Tibial artery (tissue), 4 donors: ENCODE measurements at regions not wholly inside any gene's neighbourhood (a gene's known extent, or its start where the extent isn't known, plus 50 kb on each side); places are given as distances from the start of the nearest gene placed in this dataset.

ENCODE experiments used
- DNase-seq, 2 donors: peaks; one replicate each; pipeline ENCODE4 v3.0.0-alpha.2; 2019
- H3K27ac ChIP-seq, 2 donors: fragments of 200-600 bp; sonication (generic) in 1 of 2; 1 replicate in 1 of 2; 2 replicates in 1 of 2; pipeline ENCODE4 v1.5.1; 2018 to 2019; ENCODE audit warnings: mild to moderate bottlenecking in 1 of 2
- H3K27me3 ChIP-seq, 2 donors: fragments of 200-600 bp; sonication (generic) in 1 of 2; one replicate each; pipeline versions ENCODE4 v1.5.1 to v1.6.0; 2016 to 2019
- H3K36me3 ChIP-seq, 3 donors: fragments of 200-600 bp; sonication (generic) in 2 of 3; one replicate each; pipeline ENCODE4 v1.5.1; 2016 to 2019; ENCODE audit warnings: mild to moderate bottlenecking in 2 of 3
- H3K4me1 ChIP-seq, 4 donors: fragments of 200-600 bp; sonication (generic) in 2 of 4; 1 replicate in 3 of 4; 2 replicates in 1 of 4; pipeline ENCODE4 v1.5.1; 2016 to 2019
- H3K4me3 ChIP-seq, 2 donors: fragments of 200-600 bp; sonication (generic) in 1 of 2; 1 replicate in 1 of 2; 2 replicates in 1 of 2; pipeline ENCODE4 v1.5.1; 2018 to 2019; ENCODE audit warnings: mild to moderate bottlenecking in 2 of 2
- H3K9me3 ChIP-seq, 3 donors: fragments of 200-600 bp; sonication (generic) in 1 of 3; one replicate each; pipeline ENCODE4 v1.5.1; 2016 to 2019
- intact Hi-C: fragments of 100-400 bp; cut with DNase I; formaldehyde crosslinking; loops from one replicate; pipeline ENCODE4 v1.15.0; 2023; ENCODE audit warnings: low total_unique reads
- TF ChIP-seq, protein P1 (sequence below), 2 experiments: fragments of 200-600 bp in 1 of 2; fragments of 450-650 bp in 1 of 2; IDR thresholded peaks; one replicate each; pipeline ENCODE4 v1.5.1; 2017 to 2019; ENCODE audit warnings: antibody characterized with exemption in 2 of 2, mild to moderate bottlenecking in 1 of 2, moderate library complexity in 1 of 2

DNA sequence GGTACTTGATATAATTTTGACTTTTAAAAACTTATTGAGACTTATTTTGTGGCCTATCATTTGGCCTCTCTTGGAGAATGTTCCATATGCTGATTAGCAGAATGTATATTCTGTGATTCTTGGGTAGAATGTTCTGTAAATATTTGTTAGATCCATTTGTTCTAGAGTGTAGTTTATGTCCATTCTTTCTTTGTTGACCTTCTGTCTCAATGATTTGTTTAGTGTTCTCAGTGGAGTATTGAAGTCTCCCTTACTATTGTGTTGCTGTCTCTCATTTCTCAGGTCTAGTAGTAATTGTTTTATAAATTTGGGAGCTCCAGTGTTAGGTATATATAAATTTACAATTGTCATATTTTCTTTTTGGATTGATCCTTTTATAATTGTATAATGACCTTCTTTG lies 349.6 kb upstream of the CWC22 start:
- TF ChIP-seq, protein P1, sequence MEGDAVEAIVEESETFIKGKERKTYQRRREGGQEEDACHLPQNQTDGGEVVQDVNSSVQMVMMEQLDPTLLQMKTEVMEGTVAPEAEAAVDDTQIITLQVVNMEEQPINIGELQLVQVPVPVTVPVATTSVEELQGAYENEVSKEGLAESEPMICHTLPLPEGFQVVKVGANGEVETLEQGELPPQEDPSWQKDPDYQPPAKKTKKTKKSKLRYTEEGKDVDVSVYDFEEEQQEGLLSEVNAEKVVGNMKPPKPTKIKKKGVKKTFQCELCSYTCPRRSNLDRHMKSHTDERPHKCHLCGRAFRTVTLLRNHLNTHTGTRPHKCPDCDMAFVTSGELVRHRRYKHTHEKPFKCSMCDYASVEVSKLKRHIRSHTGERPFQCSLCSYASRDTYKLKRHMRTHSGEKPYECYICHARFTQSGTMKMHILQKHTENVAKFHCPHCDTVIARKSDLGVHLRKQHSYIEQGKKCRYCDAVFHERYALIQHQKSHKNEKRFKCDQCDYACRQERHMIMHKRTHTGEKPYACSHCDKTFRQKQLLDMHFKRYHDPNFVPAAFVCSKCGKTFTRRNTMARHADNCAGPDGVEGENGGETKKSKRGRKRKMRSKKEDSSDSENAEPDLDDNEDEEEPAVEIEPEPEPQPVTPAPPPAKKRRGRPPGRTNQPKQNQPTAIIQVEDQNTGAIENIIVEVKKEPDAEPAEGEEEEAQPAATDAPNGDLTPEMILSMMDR (IDR thresholded peaks at IDR 0.05) = no peak
- Histone ChIP-seq H3K9me3 (no peaks in the 10 kb centered on the region), H3K4me3 (no peak overlapping the region), H3K4me1 (no peaks in the 10 kb centered on the region), H3K27me3 (no peaks in the 10 kb centered on the region), H3K36me3 (no peaks in the 10 kb centered on the region), H3K27ac (no peak overlapping the region)
- DNase-seq = no peak
- intact Hi-C loops = no loop called here

DNA sequence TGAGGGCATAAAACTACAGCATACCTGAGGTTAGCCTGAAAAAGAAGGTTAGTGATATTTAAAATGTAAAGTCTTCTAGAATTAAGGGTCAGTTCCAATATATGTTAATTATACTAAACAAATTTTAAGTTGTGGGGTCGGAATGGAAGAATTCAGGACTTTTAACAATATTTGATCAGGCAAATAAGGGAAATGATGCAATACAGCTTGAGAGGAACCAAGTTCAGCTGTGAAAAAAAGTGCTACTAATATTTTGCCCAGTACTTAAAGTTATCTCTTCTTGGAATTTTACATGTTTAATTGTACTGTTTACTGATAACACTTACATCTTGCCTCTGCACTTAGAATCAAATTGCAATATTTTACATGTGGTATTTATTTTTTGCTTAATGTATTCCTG lies 345.5 kb upstream of the CWC22 start:
- TF ChIP-seq, protein P1 (IDR thresholded peaks at IDR 0.05) = no peak
- Histone ChIP-seq H3K4me1 (no peaks in the 10 kb centered on the region), H3K4me3 (no peak overlapping the region), H3K36me3 (no peaks in the 10 kb centered on the region), H3K27me3 (no peaks in the 10 kb centered on the region), H3K27ac (no peak overlapping the region), H3K9me3 (no peaks in the 10 kb centered on the region)
- intact Hi-C loops = no loop called here
- no peak for DNase-seq

DNA sequence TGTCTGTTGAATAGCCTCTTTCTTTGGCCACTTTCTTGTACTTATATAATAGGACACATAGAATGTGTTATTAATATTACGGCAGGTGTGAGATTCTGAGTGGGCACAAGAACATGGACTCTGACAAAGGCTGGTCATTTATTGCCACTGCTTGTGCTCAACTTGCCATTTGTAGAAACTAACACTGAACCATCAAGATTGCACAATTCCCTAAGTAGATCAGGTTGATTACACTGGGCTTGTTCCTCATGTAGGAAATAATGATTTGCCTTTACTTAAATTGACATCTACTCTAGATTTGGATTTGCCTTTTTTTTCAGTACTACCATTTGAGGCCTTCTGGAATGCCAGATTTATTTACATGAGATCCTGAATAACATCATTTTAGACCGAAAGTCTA lies 342.7 kb upstream of the CWC22 start:
- TF ChIP-seq, protein P1 (IDR thresholded peaks at IDR 0.05) = no peak
- intact Hi-C loops = no loop called here
- no peak for DNase-seq
- Histone ChIP-seq H3K4me3 (no peak overlapping the region), H3K27ac (no peak overlapping the region), H3K36me3 (no peaks in the 10 kb centered on the region), H3K9me3 (no peaks in the 10 kb centered on the region), H3K27me3 (no peaks in the 10 kb centered on the region), H3K4me1 (no peaks in the 10 kb centered on the region)

DNA sequence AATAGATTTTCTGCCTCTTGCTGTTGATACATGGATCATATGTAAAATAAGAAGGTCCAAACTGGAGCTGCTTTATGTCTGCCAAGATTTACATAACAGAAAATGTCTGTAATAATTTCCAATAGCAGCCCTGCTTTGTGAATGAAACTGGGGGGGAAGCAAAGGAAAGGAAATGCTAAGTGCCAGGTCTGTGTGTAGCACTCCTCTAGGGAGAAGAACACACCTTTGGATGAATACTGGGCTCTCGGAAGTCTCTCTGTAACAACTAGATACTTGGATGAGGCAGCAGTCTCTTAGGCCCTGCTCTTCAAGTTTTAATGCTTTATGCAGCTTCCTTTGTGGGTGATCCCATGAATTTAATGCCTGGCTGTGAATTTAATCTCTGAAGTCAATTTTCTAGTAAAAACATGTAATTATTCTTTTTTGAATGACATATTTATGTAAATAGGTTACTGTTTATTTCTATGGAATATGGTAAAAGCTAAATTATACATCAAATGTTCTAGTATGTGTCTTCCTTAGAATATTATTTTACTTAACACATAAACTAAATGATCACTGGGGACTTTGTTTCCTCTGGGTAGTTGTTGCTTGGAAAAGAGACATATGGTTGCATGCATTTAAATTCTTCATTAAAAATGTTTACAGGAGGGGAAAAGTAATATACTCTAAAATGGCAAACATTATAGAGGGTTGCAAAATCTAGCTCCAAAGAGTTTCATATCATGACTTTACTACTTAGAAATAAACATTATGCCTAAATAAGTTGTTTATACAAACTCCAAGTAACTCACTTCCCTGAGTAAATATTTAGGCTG lies 336.6 kb upstream of the CWC22 start:
- intact Hi-C loops = no loop called here
- TF ChIP-seq, protein P1 (IDR thresholded peaks at IDR 0.05) = no peak
- H3K27ac ChIP-seq = no peak overlapping the region
- no peaks in the 10 kb centered on the region for H3K9me3 ChIP-seq
- no peak for DNase-seq
- H3K27me3 ChIP-seq = no peaks in the 10 kb centered on the region
- H3K4me3 ChIP-seq = no peak overlapping the region
- H3K4me1 ChIP-seq = no peaks in the 10 kb centered on the region
- H3K36me3 ChIP-seq = no peaks in the 10 kb centered on the region

DNA sequence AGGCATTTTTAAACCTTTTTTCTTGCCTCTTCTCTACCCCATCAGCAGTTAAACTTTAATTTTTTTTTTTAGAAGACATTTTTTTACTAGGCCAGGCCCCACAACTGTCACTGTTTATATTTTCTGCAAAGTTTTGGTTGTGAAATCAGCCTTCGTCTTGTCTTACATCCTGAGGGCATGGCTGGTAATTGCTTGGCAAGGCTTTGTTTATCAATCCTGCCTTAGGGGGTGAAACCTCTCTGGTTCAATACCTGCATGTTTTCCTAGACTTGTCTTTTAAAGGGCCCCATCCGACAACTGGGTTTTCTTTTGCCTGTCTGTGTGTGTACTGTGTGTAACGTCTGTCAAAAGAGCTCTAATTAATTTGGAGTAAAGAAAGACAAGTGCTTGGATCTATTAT lies 330.0 kb upstream of the CWC22 start:
- intact Hi-C loops = no loop called here
- TF ChIP-seq, protein P1 (IDR thresholded peaks at IDR 0.05) = no peak
- no peaks in the 10 kb centered on the region for H3K36me3 ChIP-seq
- no peak overlapping the region for H3K4me3 ChIP-seq
- no peak overlapping the region for H3K27ac ChIP-seq
- H3K4me1 ChIP-seq = no peaks in the 10 kb centered on the region
- DNase-seq = no peak
- peaks cover 0 to 12% (median 7%) of the 10 kb centered on the region in 3 donors for H3K9me3 ChIP-seq
- no peaks in the 10 kb centered on the region for H3K27me3 ChIP-seq
